Astrocyte of the cerebellum (primary cell): ENCODE measurements at regions not wholly inside any gene's neighbourhood (a gene's known extent, or its start where the extent isn't known, plus 50 kb on each side); places are given as distances from the start of the nearest gene placed in this dataset.

ENCODE experiments used
- DNase-seq: peaks from one replicate; pipeline ENCODE4 v3.0.0-alpha.2; 2011; ENCODE audit warnings: low read depth
- H3K4me3 ChIP-seq: 2 replicates; pipeline ENCODE4 v1.5.1; 2011; ENCODE audit warnings: mild to moderate bottlenecking, low read depth, low read length, moderate library complexity
- in situ Hi-C: cut with HindIII; loops from 2 replicates; pipeline ENCODE4 v1.10.0; 2017; ENCODE audit warnings: low sequenced_read_pairs
- TF ChIP-seq, protein P1 (sequence below): IDR thresholded peaks from 2 replicates; pipeline ENCODE4 v1.5.1; 2012; ENCODE audit warnings: low read length, low read depth, moderate library complexity, mild to moderate bottlenecking; ENCODE audit errors: missing control alignments

DNA sequence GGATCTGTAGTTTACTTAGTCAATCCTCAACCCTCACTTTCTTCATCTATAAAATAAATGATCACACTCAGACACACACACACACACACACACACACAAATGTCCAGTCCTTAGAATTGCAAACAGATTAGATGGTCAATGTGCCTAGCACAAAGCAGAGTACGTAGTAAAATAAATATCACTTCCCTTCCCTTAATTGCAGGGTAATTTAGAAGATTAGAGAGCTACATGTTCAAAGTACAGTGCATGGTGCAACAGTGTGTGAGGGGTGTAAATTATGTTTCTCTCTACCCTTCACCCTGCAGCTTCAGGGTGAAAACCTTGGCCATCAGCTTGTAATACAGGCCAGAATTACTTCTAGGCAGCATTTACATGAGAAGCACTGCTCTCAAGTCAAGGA, 187.0 kb upstream of the GHITM start:
- H3K4me3 ChIP-seq, result no peak overlapping the region
- DNase-seq, result no peak
- TF ChIP-seq, protein P1, sequence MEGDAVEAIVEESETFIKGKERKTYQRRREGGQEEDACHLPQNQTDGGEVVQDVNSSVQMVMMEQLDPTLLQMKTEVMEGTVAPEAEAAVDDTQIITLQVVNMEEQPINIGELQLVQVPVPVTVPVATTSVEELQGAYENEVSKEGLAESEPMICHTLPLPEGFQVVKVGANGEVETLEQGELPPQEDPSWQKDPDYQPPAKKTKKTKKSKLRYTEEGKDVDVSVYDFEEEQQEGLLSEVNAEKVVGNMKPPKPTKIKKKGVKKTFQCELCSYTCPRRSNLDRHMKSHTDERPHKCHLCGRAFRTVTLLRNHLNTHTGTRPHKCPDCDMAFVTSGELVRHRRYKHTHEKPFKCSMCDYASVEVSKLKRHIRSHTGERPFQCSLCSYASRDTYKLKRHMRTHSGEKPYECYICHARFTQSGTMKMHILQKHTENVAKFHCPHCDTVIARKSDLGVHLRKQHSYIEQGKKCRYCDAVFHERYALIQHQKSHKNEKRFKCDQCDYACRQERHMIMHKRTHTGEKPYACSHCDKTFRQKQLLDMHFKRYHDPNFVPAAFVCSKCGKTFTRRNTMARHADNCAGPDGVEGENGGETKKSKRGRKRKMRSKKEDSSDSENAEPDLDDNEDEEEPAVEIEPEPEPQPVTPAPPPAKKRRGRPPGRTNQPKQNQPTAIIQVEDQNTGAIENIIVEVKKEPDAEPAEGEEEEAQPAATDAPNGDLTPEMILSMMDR, result no peak
- in situ Hi-C loops, result no loop called here

DNA sequence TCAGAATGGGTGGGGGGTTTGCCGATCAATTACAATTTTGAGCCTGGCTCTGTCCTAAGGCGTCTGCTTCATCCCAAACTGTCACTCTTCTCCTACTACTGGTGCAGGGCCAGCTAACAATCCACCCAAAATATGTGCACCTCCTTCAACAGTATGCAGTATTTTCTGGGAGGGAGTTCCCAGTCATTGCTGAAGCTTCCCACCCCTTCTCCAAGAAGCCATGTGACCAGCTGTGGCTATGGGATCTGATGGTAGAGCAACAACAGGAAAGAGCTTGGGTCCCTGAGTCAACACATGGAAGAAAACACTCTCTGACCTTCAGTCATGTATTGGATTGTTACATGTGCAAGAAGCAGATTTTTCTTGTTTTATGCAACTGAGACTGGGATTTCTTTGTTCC, 185.7 kb upstream of the GHITM start:
- H3K4me3 ChIP-seq, result no peak overlapping the region
- TF ChIP-seq, protein P1, result no peak
- DNase-seq, result no peak
- in situ Hi-C loops, result no loop called here

DNA sequence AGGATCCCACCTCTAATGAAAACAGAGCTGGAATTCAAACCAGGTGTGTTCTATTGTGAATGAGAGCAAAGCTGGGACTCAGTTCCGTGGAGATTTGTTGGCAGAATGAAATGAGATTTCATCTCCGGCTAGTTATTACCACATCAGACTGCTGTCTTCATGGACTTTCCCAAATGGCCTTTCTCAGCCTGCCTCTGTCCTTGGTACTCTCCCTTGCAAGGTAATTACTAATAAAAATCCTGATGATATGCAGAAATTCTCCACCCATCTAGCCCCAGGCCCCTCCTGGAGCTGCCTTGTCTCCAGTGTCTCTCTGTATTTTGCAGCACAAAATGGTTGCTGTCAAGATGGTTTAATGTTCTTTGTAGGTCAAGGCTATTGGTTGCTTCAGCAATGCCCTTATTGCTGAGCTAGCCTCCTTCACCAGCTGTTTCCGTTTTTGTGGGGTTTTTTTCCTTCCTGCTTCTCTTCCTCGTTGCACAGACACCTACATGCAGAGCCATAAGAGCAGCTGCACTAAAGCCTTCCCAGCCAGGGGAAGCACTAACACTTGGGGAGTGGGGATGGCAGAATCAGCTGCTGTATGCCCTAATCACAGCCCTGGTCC, 185.0 kb upstream of the GHITM start:
- in situ Hi-C loops, result no loop called here
- no peak overlapping the region for H3K4me3 ChIP-seq
- TF ChIP-seq, protein P1, result no peak
- no peak for DNase-seq

DNA sequence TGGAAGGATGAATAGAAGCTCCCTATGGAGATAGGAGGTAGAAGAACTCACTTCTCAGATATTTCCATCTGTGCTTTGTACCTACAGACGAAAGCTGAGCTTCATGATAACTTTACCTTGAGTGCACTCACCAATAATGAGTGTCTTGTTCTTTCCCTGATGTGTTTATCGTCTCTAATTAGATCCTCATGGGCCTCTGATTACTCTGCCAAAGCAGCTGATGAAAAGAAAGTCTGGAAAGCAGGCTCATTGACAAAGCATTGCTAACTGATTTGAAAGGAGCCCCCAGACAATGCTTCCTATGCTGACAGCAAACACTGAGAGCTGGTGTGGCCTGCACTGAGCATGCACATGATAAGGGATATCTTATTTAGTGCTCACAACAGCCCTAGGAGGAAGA, 183.9 kb upstream of the GHITM start:
- TF ChIP-seq, protein P1, result no peak
- in situ Hi-C loops, result no loop called here
- H3K4me3 ChIP-seq, result no peak overlapping the region
- no peak for DNase-seq

DNA sequence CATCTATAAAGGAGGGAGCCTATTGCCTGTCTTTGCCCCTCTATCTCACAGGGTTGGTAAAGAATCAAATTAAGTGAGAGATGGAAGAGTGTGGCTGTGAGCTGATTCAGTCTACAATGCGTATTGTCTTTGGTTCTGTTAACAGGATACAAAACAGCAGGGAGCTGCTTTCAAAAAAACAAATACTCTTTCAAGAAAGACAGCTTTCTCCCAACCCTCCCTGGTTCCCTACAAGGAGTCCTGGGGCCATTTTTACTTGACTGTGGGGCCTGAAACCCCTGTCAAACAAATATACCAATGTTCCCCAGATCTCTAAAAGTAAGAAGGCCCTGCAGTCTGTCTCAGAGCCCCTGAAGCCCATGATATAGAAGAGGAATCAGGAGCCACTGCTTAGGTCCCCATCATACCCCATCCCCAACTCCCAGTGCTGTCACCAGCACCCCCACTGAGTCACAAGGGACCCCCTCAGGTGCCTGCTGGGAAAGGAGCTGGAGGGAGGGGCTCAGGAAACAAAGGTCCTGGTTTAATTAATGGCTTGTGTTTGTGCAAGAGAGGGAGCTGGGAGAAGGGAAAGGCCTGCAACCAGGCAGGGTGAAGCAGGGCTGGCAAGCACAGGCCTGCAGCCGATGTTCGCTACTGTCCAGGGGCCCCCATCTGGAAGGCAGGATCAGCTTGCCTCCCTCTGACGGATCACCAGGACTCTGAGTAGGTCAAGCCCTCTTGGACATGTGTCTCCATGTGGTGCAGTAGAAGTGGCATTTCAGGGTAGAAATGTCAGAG, 182.0 kb upstream of the GHITM start:
- no peak overlapping the region for H3K4me3 ChIP-seq
- DNase-seq, result no peak
- TF ChIP-seq, protein P1, result no peak
- in situ Hi-C loops, result no loop called here

DNA sequence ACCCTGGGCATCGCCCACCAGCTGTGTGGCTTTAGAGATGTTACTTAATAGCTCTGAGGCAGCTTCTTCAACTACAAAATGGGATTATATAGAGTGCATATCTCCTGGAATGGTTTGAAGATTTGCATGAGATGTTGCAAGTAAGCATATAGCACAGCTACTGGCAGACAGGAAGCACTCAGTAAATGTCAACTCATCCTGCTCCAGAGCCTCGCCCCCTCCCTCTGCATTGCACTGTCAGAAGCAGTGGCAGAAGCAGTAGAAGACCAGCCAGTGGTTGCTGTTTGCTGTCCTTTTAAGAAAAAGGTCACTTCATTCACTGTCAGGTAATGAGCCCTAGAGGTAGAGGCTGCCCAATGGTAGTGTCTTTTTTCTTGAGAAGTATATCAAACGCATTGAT, 180.0 kb upstream of the GHITM start:
- no peak for DNase-seq
- TF ChIP-seq, protein P1, result no peak
- H3K4me3 ChIP-seq, result no peak overlapping the region
- in situ Hi-C loops, result no loop called here
